GM10248 (cell line): ENCODE measurements at regions not wholly inside any gene's neighbourhood (a gene's known extent, or its start where the extent isn't known, plus 50 kb on each side); places are given as distances from the start of the nearest gene placed in this dataset.

Experiments
- CTCF ChIA-PET: fragments of 300-600 bp; sonication (Branson Sonifier 250); formaldehyde crosslinking; extraction: SDS; loops from one replicate; lab custom pipeline; 2021; ENCODE audit warnings: antibody characterized with exemption; lab: Yijun Ruan, JAX
- POLR2A ChIA-PET: fragments of 350-650 bp; sonication (Branson Sonifier 250); formaldehyde crosslinking; extraction: SDS; loops from one replicate; lab custom pipeline; 2020; ENCODE audit warnings: antibody characterized with exemption; lab: Yijun Ruan, JAX
- DNase-seq: peaks from one replicate; pipeline ENCODE4 v3.0.0; 2012; ENCODE audit errors: extremely low spot score
- TF ChIP-seq, protein P1 (sequence below): IDR thresholded peaks from 2 replicates; pipeline ENCODE4 v1.5.1; 2012; ENCODE audit warnings: mild to moderate bottlenecking, low read depth; ENCODE audit errors: extremely low read depth, missing control alignments, control extremely low read depth

DNA sequence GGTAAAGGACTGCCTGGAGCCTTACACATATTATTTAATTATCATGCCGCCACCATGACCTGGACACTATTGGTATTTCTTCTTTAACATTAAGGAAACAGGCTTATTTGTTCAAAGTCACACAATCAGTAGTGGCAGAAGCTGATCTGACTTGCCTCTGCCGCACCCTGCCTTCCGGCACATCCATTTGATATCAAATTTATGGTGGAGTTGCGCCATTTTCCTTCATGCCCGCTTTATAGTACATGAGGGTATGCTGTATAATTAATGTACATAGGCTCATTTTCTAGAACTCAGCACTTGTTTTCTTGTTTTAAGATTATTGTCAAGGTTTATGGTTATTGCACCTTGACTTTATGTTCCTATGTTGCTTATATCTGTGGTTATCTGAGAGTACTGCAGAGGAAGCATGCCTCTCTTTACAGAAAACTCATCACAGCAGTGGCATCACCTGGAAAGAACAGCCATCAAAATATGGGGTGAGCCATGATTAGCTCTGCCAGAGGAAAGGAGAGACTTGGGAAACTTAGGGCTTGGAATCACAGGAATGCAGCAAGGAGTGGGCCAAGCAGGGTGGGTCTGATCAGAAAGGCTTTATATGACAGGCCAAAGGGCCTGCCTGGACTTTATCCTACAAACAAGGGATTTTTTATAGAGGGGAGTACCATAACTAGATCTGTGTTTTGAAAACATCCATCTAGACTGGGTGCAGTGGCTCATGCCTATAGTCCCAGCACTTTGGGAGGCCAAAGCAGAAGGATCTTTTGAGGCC, 72.2 kb upstream of the GJB5 start:
- POLR2A ChIA-PET: no interaction called here
- CTCF ChIA-PET: interaction anchor here (0.9 kb wide), 1 partner anchor 11 kb away, joined by 3 read pairs; no protein-coding TSS in a partner anchor
- no peak for DNase-seq
- TF ChIP-seq, protein P1, sequence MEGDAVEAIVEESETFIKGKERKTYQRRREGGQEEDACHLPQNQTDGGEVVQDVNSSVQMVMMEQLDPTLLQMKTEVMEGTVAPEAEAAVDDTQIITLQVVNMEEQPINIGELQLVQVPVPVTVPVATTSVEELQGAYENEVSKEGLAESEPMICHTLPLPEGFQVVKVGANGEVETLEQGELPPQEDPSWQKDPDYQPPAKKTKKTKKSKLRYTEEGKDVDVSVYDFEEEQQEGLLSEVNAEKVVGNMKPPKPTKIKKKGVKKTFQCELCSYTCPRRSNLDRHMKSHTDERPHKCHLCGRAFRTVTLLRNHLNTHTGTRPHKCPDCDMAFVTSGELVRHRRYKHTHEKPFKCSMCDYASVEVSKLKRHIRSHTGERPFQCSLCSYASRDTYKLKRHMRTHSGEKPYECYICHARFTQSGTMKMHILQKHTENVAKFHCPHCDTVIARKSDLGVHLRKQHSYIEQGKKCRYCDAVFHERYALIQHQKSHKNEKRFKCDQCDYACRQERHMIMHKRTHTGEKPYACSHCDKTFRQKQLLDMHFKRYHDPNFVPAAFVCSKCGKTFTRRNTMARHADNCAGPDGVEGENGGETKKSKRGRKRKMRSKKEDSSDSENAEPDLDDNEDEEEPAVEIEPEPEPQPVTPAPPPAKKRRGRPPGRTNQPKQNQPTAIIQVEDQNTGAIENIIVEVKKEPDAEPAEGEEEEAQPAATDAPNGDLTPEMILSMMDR: no peak

DNA sequence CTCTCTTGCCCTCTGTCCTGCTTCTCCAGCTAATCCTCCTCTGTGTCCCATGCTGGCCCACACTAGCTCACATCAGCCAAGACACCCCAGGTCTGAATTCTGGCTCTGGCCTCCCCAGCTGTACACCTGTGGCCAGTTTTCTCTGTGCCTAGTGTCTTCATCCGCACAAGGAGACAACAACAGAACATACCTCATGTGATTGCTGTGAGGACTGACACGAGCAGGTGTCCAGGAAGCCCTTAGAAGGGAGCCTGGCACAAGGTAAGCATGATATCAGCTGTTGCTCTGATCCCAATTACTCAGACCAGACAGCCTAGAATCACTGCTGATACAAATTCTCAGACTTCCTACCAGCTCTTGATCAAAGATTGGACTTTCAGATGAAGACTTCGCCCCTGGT, 71.2 kb upstream of the GJB5 start:
- ChIA-PET CTCF (interaction anchor here (1.0 kb wide), 1 partner anchor 31 kb away, joined by 3 read pairs; no protein-coding TSS in a partner anchor), POLR2A (no interaction called here)
- TF ChIP-seq, protein P1: no peak
- no peak for DNase-seq

DNA sequence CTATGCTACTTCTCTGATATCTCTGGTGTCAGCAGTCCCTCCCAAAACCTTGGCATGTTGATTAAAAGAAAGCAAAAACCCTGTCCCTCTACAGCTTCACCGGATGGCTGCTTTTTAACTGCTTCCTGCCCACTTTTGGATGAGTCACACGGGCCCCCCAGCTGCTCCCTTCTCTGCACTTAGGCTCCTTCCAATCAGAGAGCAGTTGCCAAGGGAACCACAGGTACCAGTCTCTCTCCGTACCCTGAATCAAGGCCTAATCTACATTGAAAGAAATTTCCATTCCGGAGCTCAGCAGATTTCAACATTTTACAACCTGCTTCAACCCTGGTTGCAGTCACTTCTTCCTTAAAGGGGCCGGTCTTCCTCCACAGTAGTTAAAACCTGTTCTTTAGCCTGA, 70.6 kb upstream of the GJB5 start:
- DNase-seq: no peak
- ChIA-PET CTCF (interaction anchor here (1.0 kb wide), 1 partner anchor 30 kb away, joined by 3 read pairs; no protein-coding TSS in a partner anchor), POLR2A (no interaction called here)
- TF ChIP-seq, protein P1: no peak

DNA sequence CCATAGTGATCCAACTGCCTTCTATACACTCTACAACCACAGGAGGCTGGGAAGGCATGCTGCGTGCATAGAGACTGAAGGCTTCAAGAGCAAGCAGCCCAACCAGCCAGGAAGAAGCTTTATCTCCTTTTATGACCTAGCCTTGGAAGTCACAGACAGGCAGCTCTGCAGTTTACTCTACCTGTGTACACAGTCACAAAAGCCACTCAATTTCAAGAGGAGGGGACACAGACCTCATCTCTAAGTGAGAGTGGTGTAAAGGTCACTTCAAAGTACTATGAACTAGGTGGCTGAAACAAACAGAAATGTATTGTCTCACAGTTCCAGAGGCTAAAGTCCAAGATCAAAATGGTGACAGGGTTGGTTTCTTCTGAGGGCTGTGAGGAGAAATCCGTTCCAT, 69.6 kb upstream of the GJB5 start:
- DNase-seq: no peak
- ChIA-PET CTCF (no interaction called here), POLR2A (no interaction called here)
- TF ChIP-seq, protein P1: no peak

DNA sequence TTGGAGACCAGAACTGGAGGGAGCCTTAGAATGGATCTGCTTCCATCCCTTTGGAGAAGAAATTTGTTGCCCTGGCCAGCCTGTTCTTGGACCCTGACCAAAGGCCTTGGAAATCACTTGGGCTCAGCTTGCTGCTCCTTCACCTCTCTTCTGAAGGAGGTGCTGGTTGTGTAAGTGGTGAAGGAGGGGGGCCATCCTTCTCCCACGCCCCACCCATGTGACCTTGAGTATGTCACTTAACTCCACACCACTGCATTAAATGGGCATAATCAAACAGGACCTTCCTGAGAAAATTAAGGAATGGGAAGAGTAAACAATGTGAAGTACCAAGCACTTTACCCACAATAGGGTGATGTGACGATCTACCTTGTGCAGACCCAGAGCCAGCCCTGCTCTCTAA, 68.3 kb upstream of the GJB5 start:
- TF ChIP-seq, protein P1: no peak
- CTCF ChIA-PET: no interaction called here
- POLR2A ChIA-PET: no interaction called here
- DNase-seq: no peak

DNA sequence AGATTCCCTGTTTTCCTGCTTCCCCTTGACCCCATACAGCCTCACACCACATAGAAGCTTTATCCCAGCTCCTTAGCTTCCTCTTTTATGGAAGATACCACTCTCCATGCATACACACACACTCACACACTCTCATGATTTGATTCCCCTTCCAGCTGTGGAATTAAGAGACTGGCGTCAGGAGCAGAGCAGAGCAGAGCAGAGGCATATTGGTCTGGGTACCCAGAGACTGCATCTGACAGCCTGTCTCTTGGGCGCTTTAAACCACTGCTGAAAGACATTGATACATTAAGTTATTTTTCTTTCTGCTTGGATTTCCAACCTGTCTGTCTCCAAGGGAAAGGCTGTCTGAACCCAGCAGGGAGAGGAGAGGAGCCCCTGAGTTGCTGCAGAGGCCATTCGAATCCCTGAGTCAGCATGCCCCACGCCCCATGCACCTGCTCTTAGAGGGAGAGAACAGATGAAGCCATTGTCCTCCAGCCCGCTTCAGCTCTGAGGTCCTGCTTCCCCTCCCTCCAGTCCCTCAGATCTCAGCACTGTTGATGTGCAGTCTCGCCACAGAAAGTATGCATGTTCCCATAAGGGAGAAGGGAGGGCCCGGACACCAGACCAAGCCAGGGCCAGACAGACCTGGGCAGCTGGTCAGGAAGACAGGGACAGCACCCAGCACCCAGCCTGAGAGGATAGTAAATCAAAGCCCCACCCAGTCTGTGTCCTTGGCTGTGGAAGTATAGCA, 66.7 kb upstream of the GJB5 start:
- TF ChIP-seq, protein P1: no peak
- CTCF ChIA-PET: interaction anchor here (1.0 kb wide), 1 partner anchor 9 kb away, joined by 3 read pairs; no protein-coding TSS in a partner anchor
- POLR2A ChIA-PET: no interaction called here
- no peak for DNase-seq
